LNCAP (cell line): ENCODE measurements at regions not wholly inside any gene's neighbourhood (a gene's known extent, or its start where the extent isn't known, plus 50 kb on each side); places are given as distances from the start of the nearest gene placed in this dataset.

Source experiments
- CTCF ChIP-seq: fragments of 450-650 bp; IDR thresholded peaks from 2 replicates; pipeline ENCODE4 v1.5.1; 2017; ENCODE audit warnings: mild to moderate bottlenecking

DNA sequence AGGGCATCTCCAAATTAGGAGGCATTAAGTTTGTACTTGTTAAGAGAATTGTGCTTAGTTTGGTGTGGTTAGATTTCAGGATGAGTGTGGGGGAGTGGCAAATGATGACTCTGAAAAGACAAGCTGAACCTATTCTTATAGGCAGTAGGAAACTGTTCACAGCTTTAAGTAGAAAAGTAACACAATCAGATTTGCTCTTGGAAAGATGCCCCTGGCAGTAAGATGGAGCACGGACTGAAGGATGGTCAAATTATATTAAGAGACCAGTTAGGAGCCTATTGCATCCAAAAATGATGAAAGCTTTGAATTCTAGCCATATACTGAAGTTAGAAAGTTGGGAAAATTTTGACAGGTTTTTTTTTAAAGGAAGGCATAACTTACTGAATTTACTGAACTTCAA is 254.2 kb upstream of the MEF2C start:
- TF ChIP-seq CTCF, result no peak

DNA sequence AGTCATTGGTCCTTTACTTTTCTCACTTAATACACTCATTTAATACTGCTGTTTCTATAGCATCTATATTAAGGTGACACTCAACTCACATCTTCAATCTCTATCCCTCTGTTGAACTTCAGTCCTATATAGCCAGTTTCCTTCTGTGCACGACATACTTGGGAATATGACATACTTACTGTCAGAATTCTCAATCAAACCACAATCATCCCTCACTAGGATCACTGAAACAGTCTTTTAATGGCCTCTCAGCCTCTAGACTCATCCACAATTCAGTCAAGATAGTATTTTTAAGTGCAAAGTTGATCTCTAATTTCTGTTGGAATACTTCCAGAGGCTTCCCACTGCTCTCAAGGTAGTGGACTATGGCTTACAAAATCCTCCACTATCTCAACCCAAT is 251.0 kb upstream of the MEF2C start:
- no peak for TF ChIP-seq CTCF

- no peak for TF ChIP-seq CTCF
Measured at GRCh38 chr5:89133129-89133528, 250.1 kb upstream of the MEF2C start.

GRCh38 chr5:89130851-89131250 is 247.9 kb upstream of the MEF2C start:
- no peak for TF ChIP-seq CTCF

- TF ChIP-seq CTCF, result no peak
Measured at GRCh38 chr5:89129941-89130340, 247.0 kb upstream of the MEF2C start.

DNA sequence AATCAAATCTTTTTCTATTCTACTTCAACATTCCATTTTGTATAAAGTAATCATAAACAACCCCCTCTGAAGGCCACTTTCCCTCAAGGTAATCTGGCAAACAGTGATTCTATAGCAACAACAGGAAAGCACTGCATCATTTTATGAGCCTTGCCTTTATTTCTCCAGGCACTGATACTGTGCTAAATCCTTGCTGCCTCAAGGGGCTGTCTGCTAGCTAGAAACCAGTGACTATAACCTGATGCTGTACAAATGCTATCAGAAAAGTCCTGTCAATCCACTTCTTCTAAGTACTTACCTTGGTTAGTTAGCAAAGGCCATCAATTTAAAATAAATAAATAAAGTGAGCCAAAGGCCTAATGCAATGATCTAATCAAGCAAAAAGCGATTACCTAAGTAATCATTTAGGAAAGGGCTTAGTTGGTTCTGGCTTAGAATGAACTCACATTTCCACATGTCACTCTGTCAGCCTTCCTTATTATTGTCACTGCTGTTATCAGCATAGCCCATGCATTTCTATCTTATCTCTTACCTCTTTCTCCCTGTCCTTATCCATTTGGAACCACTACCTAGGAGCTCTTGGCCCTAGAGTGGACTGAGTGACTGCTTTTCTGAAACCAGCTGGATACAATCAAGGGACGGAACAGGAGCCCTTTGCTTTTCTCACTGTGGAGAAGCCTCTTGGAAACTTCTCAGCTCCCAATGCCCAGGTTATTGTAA is 246.1 kb upstream of the MEF2C start:
- no peak for TF ChIP-seq CTCF

- no peak for TF ChIP-seq CTCF
Measured at GRCh38 chr5:89128092-89128491, 245.1 kb upstream of the MEF2C start.

DNA sequence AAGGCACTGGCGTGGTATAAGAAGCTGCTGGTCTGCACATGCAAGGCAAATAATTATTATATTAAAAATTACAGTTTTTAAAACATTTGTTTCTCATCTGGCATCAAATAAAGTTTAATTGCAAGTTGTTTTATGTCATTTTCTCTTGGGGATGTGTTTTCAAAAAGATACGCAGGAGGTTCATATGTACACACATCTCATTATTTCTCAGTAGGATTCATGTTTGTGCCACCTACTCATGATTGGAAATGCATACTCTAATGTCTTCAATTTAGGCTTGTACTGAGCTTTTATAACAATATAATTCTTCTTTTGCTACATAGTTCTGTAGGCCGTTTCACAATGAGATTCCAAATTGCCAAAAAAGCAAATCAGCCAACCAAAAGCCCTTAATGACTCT is 244.2 kb upstream of the MEF2C start:
- no peak for TF ChIP-seq CTCF
